Ectodermal cell (in vitro differentiated cells): ENCODE measurements at regions not wholly inside any gene's neighbourhood (a gene's known extent, or its start where the extent isn't known, plus 50 kb on each side); places are given as distances from the start of the nearest gene placed in this dataset.
A peak's percentile ranks its signal among the peaks of the same experiment; 100 is the strongest.

Source experiments
- H3K27ac ChIP-seq: 2 replicates; pipeline ENCODE4 v1.7.0; 2013; ENCODE audit warnings: mild to moderate bottlenecking, low read depth, low read length; ENCODE audit not compliant: insufficient read depth, poor library complexity, severe bottlenecking
- H3K27me3 ChIP-seq: 2 replicates; pipeline ENCODE4 v1.7.0; 2013; ENCODE audit warnings: mild to moderate bottlenecking, low read length; ENCODE audit not compliant: insufficient read depth, control insufficient read depth, poor library complexity, severe bottlenecking
- H3K36me3 ChIP-seq: one replicate; pipeline ENCODE4 v1.7.0; 2013; ENCODE audit warnings: low read length; ENCODE audit not compliant: control insufficient read depth, insufficient read depth
- H3K4me1 ChIP-seq: one replicate; pipeline ENCODE4 v1.7.0; 2013; ENCODE audit warnings: low read length; ENCODE audit not compliant: control insufficient read depth, insufficient read depth
- H3K4me3 ChIP-seq: 2 replicates; pipeline ENCODE4 v1.7.0; 2013; ENCODE audit warnings: low read depth, low read length, control low read depth; ENCODE audit not compliant: insufficient read depth
- H3K9me3 ChIP-seq: 2 replicates; pipeline ENCODE4 v1.7.0; 2013; ENCODE audit warnings: mild to moderate bottlenecking, low read length, moderate library complexity; ENCODE audit not compliant: control insufficient read depth
- WGBS, 2 experiments: methylation state at CpG; one replicate each; pipeline ENCODE4 v1.1.7; 2013; ENCODE audit warnings: missing lambda C conversion rate in 2 of 2; 5-methylcytosine and 5-hydroxymethylcytosine counted together

DNA sequence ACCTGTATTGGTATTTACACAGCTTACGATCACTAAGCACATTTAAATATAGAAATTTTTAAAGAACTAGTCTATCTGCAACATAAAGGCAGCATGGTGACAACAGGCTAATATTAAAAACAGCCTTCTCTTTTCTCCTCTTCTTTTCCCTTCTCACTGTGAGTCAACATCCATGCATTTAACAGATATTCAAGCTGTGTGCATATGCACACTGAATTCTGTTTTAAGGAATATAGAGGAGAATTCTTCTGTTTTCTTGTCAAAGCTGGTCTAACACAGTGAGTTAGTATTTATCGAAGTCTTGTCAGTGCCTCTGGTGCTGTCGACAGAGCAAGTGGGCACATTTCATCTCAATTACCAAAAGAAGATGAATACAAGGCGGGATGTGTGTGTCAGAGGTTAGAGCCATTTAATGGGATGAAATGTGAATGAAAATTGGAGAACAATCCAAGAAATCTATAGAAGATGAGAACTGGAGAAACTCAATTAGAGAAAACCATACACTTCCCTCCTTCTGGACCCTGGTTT lies 282.3 kb downstream of the FAT3 start:
- no peak overlapping the region for H3K27ac ChIP-seq
- 71 to 79% methylated on average over 3 of the region's 4 CpGs for WGBS, 2 experiments
- H3K9me3 ChIP-seq: no peaks in the 10 kb centered on the region
- no peaks in the 10 kb centered on the region for H3K27me3 ChIP-seq
- H3K4me3 ChIP-seq: no peak overlapping the region
- peaks cover 9% of the 10 kb centered on the region for H3K4me1 ChIP-seq
- no peaks in the 10 kb centered on the region for H3K36me3 ChIP-seq

DNA sequence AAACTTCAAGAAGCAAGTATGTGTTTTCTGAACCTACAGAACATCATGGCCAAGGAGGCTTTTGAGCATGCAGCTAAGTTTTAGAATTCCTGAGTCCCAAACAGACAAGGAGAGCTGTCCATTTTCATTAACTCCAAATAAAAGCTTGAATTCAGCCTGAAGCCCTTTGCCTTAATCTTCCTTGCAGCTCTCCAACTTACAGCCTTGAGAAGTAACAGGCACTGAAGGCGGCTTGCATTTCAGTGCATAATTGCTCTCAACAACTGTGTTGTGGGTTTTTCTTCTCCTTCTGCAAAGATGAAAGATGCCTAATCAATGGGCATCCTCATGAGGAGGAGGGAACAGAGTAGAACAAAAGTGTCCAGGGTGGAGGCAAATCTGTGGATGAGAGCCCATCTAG lies 286.0 kb downstream of the FAT3 start:
- Histone ChIP-seq H3K27me3 (no peaks in the 10 kb centered on the region), H3K4me3 (no peak overlapping the region), H3K4me1 (peaks cover 9% of the 10 kb centered on the region), H3K27ac (peak overlapping the region; percentile 26), H3K36me3 (no peaks in the 10 kb centered on the region), H3K9me3 (no peaks in the 10 kb centered on the region)
- 54 to 71% methylated on average over 1 of the region's 1 CpG for WGBS, 2 experiments

DNA sequence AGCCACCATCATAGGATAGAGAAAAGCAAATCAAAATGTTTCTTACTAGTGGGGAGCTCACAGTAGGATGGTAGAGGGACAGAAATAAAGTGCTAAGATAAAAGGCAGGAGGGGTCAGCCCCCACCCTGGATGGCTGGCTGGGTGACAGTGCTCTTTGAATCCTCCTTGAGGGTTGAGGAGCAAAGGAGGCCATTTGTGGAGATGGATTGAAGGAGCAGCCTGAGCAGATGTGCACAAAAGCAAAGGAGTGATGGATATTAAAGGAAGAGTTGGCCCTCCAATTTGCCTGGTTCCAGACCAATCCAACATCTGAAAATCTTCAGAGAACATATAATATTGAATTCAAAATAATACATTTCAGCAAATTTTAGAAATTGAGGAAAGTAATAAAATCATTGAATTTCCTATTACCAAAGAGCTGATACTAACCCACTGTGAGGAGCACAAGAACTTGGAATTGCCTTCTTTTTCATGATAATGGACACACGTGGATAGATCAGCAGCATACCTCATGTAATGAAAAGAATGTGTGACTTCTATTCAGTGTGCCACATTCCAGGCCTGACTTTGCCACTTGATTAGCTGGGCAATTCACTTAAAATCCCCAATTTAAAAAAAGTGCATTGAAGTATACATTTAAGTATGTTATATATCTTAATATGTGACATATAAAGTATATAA lies 287.0 kb downstream of the FAT3 start:
- Histone ChIP-seq H3K36me3 (no peaks in the 10 kb centered on the region), H3K9me3 (no peaks in the 10 kb centered on the region), H3K4me1 (peaks cover 9% of the 10 kb centered on the region), H3K27ac (peak overlapping the region; percentile 48), H3K4me3 (no peak overlapping the region), H3K27me3 (no peaks in the 10 kb centered on the region)
- 19 to 40% methylated on average over 1 of the region's 1 CpG for WGBS, 2 experiments

DNA sequence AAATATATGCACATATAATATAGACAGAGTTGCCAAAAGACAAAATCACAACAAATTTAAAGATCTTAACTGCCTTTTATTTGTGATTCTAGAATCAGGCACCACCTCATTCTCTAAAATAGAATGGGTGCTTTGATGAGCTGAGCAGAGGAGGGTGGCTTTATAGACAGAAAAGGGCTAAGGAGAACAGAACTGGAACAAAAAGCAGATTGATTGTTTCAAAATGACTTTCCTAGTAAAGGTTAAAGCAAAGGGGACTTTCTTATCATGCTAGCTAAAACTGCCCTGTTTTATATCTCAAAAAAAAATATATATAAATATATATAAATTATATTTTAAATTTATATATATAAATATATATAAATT lies 287.6 kb downstream of the FAT3 start:
- no peak overlapping the region for H3K4me3 ChIP-seq
- no peaks in the 10 kb centered on the region for H3K36me3 ChIP-seq
- no peaks in the 10 kb centered on the region for H3K27me3 ChIP-seq

DNA sequence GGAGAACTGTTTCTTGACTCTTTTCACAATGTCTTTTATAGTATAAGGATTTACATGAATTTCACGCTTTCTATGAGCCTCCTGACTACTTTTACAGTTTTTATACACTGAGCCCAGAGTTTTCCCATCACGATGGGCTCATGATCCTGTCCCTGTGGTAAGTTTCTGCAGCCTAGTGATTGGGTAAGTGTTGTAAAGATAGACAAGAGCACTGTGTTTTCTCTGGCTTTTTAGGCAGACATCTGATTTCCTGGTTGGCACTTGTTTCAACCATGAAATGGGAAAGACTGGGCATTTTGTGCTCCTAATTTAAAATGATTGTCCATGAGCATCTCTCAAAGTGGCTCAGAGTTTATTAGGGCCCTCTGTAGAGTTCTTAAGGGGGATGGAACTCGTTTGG lies 299.0 kb downstream of the FAT3 start:
- no peak overlapping the region for H3K27ac ChIP-seq
- no peaks in the 10 kb centered on the region for H3K27me3 ChIP-seq
- H3K9me3 ChIP-seq: no peaks in the 10 kb centered on the region
- no peak overlapping the region for H3K4me3 ChIP-seq
- no peaks in the 10 kb centered on the region for H3K4me1 ChIP-seq
- H3K36me3 ChIP-seq: no peaks in the 10 kb centered on the region
- 91 to 93% methylated on average over 3 of the region's 3 CpGs for WGBS, 2 experiments

More for the DNA sequence above, 287.6 kb downstream of the FAT3 start:
- no peaks in the 10 kb centered on the region for H3K9me3 ChIP-seq
- H3K4me1 ChIP-seq: peaks cover 7% of the 10 kb centered on the region
- H3K27ac ChIP-seq: no peak overlapping the region

DNA sequence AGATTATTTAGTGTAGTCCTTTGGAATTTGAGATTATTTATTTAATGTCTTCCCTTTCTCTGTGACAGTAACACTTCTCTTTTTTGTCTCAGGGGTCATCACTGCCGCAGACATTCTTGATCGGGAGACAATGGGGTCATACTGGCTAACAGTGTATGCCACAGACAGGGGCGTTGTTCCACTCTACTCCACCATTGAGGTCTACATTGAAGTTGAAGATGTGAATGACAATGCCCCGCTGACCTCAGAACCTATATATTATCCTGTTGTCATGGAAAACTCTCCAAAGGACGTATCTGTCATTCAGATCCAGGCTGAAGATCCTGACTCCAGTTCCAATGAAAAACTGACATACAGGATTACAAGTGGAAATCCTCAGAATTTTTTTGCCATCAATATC lies 299.9 kb downstream of the FAT3 start:
- no peaks in the 10 kb centered on the region for H3K9me3 ChIP-seq
- 67 to 77% methylated on average over 5 of the region's 5 CpGs for WGBS, 2 experiments
- H3K36me3 ChIP-seq: no peaks in the 10 kb centered on the region
- no peak overlapping the region for H3K4me3 ChIP-seq
- H3K4me1 ChIP-seq: no peaks in the 10 kb centered on the region
- no peak overlapping the region for H3K27ac ChIP-seq
- H3K27me3 ChIP-seq: no peaks in the 10 kb centered on the region

DNA sequence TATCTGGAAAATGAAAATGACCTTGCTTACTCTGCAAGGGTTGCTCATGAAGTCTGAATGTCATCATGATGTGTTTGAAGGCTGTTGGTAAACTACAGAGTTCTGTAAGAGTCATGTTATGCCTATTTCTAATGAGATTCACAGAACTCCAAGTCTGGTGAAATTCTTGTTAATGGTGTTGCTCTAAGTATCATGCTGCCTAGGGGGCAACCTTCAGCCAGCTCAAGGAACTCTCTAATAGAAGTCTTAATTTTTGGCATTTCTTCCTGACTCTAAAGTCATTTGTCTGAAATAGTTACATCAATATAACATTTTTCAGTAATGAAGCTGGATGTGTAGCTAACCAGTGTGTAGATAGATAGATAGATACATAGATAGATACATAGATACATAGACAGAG lies 302.8 kb downstream of the FAT3 start:
- H3K9me3 ChIP-seq: no peaks in the 10 kb centered on the region
- no peaks in the 10 kb centered on the region for H3K4me1 ChIP-seq
- no peaks in the 10 kb centered on the region for H3K36me3 ChIP-seq
- no peaks in the 10 kb centered on the region for H3K27me3 ChIP-seq
- H3K27ac ChIP-seq: no peak overlapping the region
- no peak overlapping the region for H3K4me3 ChIP-seq

DNA sequence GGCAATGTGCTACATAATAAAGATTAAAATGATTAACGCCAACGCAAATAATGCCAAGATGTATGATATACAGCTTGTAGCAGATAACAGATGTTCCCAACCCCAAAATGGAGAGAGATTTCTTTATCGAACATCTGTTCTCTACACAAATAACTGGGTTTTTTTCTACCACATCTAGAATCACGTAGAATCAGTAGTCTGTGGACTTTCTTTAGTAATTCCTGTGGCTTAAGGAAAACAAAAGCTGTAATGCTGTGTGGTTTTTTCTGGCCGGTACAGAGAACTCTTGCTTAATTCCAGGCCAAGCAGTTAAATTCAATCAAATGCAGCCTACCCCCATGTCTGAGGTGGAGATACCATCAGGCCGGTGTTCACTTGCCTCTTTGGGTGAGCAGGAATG lies 303.4 kb downstream of the FAT3 start:
- Histone ChIP-seq H3K4me1 (no peaks in the 10 kb centered on the region), H3K27me3 (no peaks in the 10 kb centered on the region), H3K27ac (no peak overlapping the region), H3K36me3 (no peaks in the 10 kb centered on the region), H3K9me3 (no peaks in the 10 kb centered on the region), H3K4me3 (no peak overlapping the region)
- 95% methylated on average over 6 of the region's 6 CpGs for WGBS, 2 experiments

DNA sequence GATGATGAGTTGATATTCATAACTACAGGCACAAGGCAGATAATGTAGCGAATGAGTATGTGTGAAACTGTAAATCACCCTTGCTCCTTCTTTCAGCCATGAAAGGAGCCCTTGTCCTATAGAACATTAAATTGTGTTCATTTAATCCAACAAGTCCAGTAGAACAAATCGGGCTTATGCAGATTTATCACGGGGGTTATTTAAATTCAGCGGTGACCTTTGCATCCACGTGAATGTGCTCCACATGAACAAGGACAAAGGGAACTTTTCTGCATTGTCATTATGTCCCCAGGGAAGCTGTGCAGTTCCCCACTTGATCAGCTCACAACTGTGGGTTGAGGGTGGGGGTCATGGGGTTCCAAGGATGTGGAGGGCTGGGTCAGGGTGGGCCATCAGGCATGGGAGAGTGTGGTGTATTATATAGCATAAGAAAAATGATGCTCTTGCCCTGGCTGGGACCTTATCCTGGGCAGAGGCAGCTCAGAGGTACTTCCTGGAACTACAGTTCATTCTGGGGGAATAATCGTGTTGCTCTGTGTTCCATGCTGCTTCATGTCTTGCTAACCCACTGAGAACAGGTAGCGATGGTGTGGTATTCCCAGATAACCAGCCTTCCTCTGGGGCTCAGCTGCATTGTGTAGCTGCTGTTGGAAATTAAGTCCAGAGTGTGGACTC lies 306.6 kb downstream of the FAT3 start:
- H3K9me3 ChIP-seq: no peaks in the 10 kb centered on the region
- no peaks in the 10 kb centered on the region for H3K36me3 ChIP-seq
- H3K27me3 ChIP-seq: no peaks in the 10 kb centered on the region
- no peak overlapping the region for H3K4me3 ChIP-seq
- H3K27ac ChIP-seq: no peak overlapping the region
- H3K4me1 ChIP-seq: no peaks in the 10 kb centered on the region
- 85 to 89% methylated on average over 7 of the region's 7 CpGs for WGBS, 2 experiments

DNA sequence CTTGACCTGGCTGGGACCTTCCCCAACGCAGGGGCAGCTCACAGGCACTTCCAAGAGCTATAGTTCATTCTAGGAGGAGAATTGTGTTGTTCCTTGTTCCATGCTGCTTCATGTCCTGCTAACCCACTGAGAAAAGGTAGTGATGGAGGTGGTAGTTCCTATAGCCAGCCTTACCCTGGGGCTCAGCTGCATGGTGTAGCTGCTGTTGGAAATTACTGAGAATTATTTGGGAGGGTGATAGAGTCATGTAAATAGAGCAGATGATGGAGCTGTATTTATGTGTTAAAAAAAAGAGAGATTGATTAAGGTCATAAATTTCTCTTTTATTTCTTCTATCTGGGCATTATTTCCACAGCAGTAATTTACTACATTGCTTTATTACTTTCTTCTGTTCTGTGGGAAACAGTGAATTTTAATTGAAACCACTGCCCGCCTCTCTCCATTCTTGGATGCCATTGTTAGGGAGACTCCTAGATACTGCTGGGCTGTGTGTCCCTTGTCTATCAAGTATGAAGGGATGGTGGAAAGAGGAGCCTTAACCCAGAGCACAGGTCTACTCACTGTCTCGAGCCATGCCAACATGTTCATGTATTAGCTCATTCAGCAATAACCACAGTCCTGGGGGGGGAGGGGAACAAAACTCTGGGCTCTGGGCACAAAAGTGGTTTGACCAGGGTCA lies 309.2 kb downstream of the FAT3 start:
- Histone ChIP-seq H3K27ac (no peak overlapping the region), H3K27me3 (no peaks in the 10 kb centered on the region), H3K4me3 (no peak overlapping the region), H3K4me1 (no peaks in the 10 kb centered on the region), H3K9me3 (no peaks in the 10 kb centered on the region), H3K36me3 (no peaks in the 10 kb centered on the region)
- 89 to 92% methylated on average over 2 to 3 of the region's 3 CpGs for WGBS, 2 experiments
